B cell (primary cell): ENCODE measurements at regions not wholly inside any gene's neighbourhood (a gene's known extent, or its start where the extent isn't known, plus 50 kb on each side); places are given as distances from the start of the nearest gene placed in this dataset.

Experiments used
- ATAC-seq: fragments of 200-7000 bp; cut with Tn5 transposase; one replicate; pipeline ENCODE4 v1.10.0; 2021; ENCODE audit warnings: low read depth, mild to moderate bottlenecking, moderate number of reproducible peaks, moderate library complexity
- CTCF ChIA-PET: fragments of 350-600 bp; sonication (Branson Sonifier 250); formaldehyde crosslinking; loops from one replicate; lab custom pipeline; 2021; ENCODE audit warnings: antibody characterized with exemption, inconsistent platforms; lab: Charles Lee
- POLR2A ChIA-PET: fragments of 350-600 bp; sonication (Branson Sonifier 250); formaldehyde crosslinking; loops from one replicate; lab custom pipeline; 2021; ENCODE audit warnings: antibody characterized with exemption; lab: Charles Lee
- DNase-seq: peaks from one replicate; pipeline ENCODE4 v3.0.0; 2013
- H2AFZ ChIP-seq: 2 replicates; pipeline ENCODE4 v1.6.1; 2012; ENCODE audit warnings: mild to moderate bottlenecking, low read depth, low read length; ENCODE audit not compliant: insufficient read depth, poor library complexity, severe bottlenecking
- H3K27ac ChIP-seq, 2 donors: 1 replicate in 1 of 2; 2 replicates in 1 of 2; pipeline ENCODE4 v1.5.1; 2012 to 2013; ENCODE audit warnings: low read length in 2 of 2, mild to moderate bottlenecking in 2 of 2, moderate library complexity in 1 of 2
- H3K27me3 ChIP-seq, 4 experiments: fragments of 200-600 bp in 1 of 4; sonication (generic) in 1 of 4; replicated peaks in 1 of 4; 1 replicate in 2 of 4; 2 replicates in 2 of 4; pipeline versions ENCODE4 v1.6.1 to v1.7.0; 2013 to 2016; ENCODE audit warnings: low read length in 3 of 4, mild to moderate bottlenecking in 2 of 4, mixed read lengths in 1 of 4, moderate library complexity in 1 of 4; ENCODE audit not compliant: insufficient read depth in 4 of 4, control insufficient read depth in 3 of 4; ENCODE audit errors: control extremely low read depth in 1 of 4
- H3K36me3 ChIP-seq, 2 experiments: replicated peaks in 1 of 2; 1 replicate in 1 of 2; 2 replicates in 1 of 2; pipeline versions ENCODE4 v1.6.1 to v1.7.1; 2013; ENCODE audit warnings: low read length in 1 of 2; ENCODE audit not compliant: insufficient read depth in 2 of 2, control insufficient read depth in 1 of 2; ENCODE audit errors: control extremely low read depth in 1 of 2, extremely low read depth in 1 of 2
- H3K4me1 ChIP-seq, 2 donors: fragments of 200-600 bp in 1 of 2; sonication (generic) in 1 of 2; 1 replicate in 1 of 2; 2 replicates in 1 of 2; pipeline versions ENCODE4 v1.5.1 to v1.6.1; 2013 to 2017; ENCODE audit warnings: low read length in 2 of 2; ENCODE audit not compliant: control insufficient read depth in 2 of 2, insufficient read depth in 2 of 2
- H3K4me2 ChIP-seq: replicated peaks from 2 replicates; pipeline ENCODE3; 2012; ENCODE audit warnings: mild to moderate bottlenecking, low read depth, low read length; ENCODE audit not compliant: poor library complexity, severe bottlenecking
- H3K4me3 ChIP-seq, 5 experiments: fragments of 200-600 bp in 1 of 5; sonication (generic) in 1 of 5; 1 replicate in 3 of 5; 2 replicates in 2 of 5; pipeline versions ENCODE4 v1.5.1 to v1.7.0; 2011 to 2016; ENCODE audit warnings: low read length in 4 of 5, mild to moderate bottlenecking in 4 of 5, low read depth in 2 of 5, control low read depth in 1 of 5, moderate library complexity in 1 of 5; ENCODE audit not compliant: insufficient read depth in 1 of 5; ENCODE audit errors: control extremely low read depth in 1 of 5, extremely low read depth in 1 of 5
- H3K79me2 ChIP-seq: fragments of 200-600 bp; sonication (generic); one replicate; pipeline ENCODE4 v1.6.0; 2016; ENCODE audit warnings: low read length; ENCODE audit not compliant: control insufficient read depth, insufficient read depth
- H3K9ac ChIP-seq: fragments of 200-600 bp; sonication (generic); 2 replicates; pipeline ENCODE4 v1.6.1; 2017; ENCODE audit warnings: mild to moderate bottlenecking, low read length, moderate library complexity
- H3K9me3 ChIP-seq, 3 donors: one replicate each; pipeline versions ENCODE4 v1.6.1 to v1.7.1; 2013; ENCODE audit warnings: low read length in 2 of 3; ENCODE audit not compliant: control insufficient read depth in 2 of 3, insufficient read depth in 1 of 3; ENCODE audit errors: control extremely low read depth in 1 of 3
- H4K20me1 ChIP-seq: 2 replicates; pipeline ENCODE4 v1.6.0; 2012; ENCODE audit warnings: mild to moderate bottlenecking, low read length; ENCODE audit not compliant: insufficient read depth, control insufficient read depth, poor library complexity, severe bottlenecking
- H3K27ac Mint-ChIP-seq: one replicate; pipeline ENCODE4 v1.8.0; 2021; ENCODE audit warnings: mixed read lengths
- H3K27me3 Mint-ChIP-seq: one replicate; pipeline ENCODE4 v1.8.0; 2021; ENCODE audit warnings: mixed read lengths
- H3K4me1 Mint-ChIP-seq: one replicate; pipeline ENCODE4 v1.8.0; 2021; ENCODE audit warnings: mixed read lengths
- H3K4me3 Mint-ChIP-seq: one replicate; pipeline ENCODE4 v1.8.0; 2021; ENCODE audit warnings: mixed read lengths
- H3K9me3 Mint-ChIP-seq: one replicate; pipeline ENCODE4 v1.8.0; 2022; ENCODE audit warnings: mixed read lengths; ENCODE audit not compliant: insufficient read depth
- CTCF ChIP-seq: fragments of 200-600 bp; IDR thresholded peaks from one replicate; pipeline ENCODE4 v1.8.0; 2022; ENCODE audit warnings: antibody characterized with exemption, mild to moderate bottlenecking
- EZH2 ChIP-seq: IDR thresholded peaks from 2 replicates; pipeline ENCODE4 v1.6.1; 2012; ENCODE audit warnings: borderline replicate concordance, low read depth, mild to moderate bottlenecking, moderate library complexity, low read length; ENCODE audit not compliant: insufficient read depth, poor library complexity, severe bottlenecking
- WGBS: methylation state at CpG from one replicate; pipeline ENCODE4 v1.1.5; 2013; ENCODE audit warnings: missing lambda C conversion rate; ENCODE audit not compliant: insufficient coverage; 5-methylcytosine and 5-hydroxymethylcytosine counted together
- intact Hi-C: fragments of 100-400 bp; cut with micrococcal nuclease; formaldehyde crosslinking; loops from one replicate; pipeline ENCODE4 v1.10.0; 2022

GRCh38 chr7:69363136-69363535 lies 235.1 kb upstream of the AUTS2 start:
- WGBS, result 96% methylated on average over 7 of the region's 9 CpGs
- Mint-ChIP-seq H3K4me3 (no peak overlapping the region), H3K4me1 (no peaks in the 10 kb centered on the region), H3K27ac (no peak overlapping the region), H3K9me3 (no peaks in the 10 kb centered on the region), H3K27me3 (peaks cover 8% of the 10 kb centered on the region)
- ChIA-PET POLR2A (no interaction called here), CTCF (no interaction called here)
- ATAC-seq (no peak), DNase-seq (no peak)
- Histone ChIP-seq H4K20me1 (no peaks in the 10 kb centered on the region), H3K27me3 (no peaks in the 10 kb centered on the region), H3K36me3 (no peaks in the 10 kb centered on the region), H3K4me2 (no peak overlapping the region), H3K27ac (no peak overlapping the region), H3K9me3 (no peaks in the 10 kb centered on the region), H2AFZ (no peak overlapping the region), H3K79me2 (no peaks in the 10 kb centered on the region), H3K9ac (no peak overlapping the region), H3K4me3 (no peak overlapping the region), H3K4me1 (no peaks in the 10 kb centered on the region)
- intact Hi-C loops, result no loop called here
- TF ChIP-seq EZH2 (no peak), CTCF (no peak)

GRCh38 chr7:69364813-69365643 lies 233.2 kb upstream of the AUTS2 start:
- H3K9me3 Mint-ChIP-seq, result no peaks in the 10 kb centered on the region
- Histone ChIP-seq H3K9me3 (no peaks in the 10 kb centered on the region), H3K4me1 (no peaks in the 10 kb centered on the region), H3K4me3 (no peak overlapping the region), H4K20me1 (no peaks in the 10 kb centered on the region), H3K79me2 (no peaks in the 10 kb centered on the region), H2AFZ (no peak overlapping the region), H3K4me2 (no peak overlapping the region), H3K27me3 (no peaks in the 10 kb centered on the region), H3K27ac (no peak overlapping the region), H3K36me3 (no peaks in the 10 kb centered on the region), H3K9ac (no peak overlapping the region)
- H3K4me3 Mint-ChIP-seq, result no peak overlapping the region
- POLR2A ChIA-PET, result interaction anchor here (0.5 kb wide), 1 partner anchor 16 kb away, joined by 5 read pairs; no protein-coding TSS in a partner anchor
- intact Hi-C loops, result no loop called here
- H3K27ac Mint-ChIP-seq, result no peak overlapping the region
- no peak for TF ChIP-seq CTCF
- TF ChIP-seq EZH2, result no peak
- DNase-seq (no peak), ATAC-seq (no peak)
- H3K4me1 Mint-ChIP-seq, result no peaks in the 10 kb centered on the region
- peaks cover 3% of the 10 kb centered on the region for H3K27me3 Mint-ChIP-seq
- CTCF ChIA-PET, result no interaction called here
- WGBS, result 48% methylated on average over 5 of the region's 9 CpGs
